Colonic mucosa (tissue), 4 donors: ENCODE measurements at regions not wholly inside any gene's neighbourhood (a gene's known extent, or its start where the extent isn't known, plus 50 kb on each side); places are given as distances from the start of the nearest gene placed in this dataset.

Source experiments
- DNase-seq: peaks from one replicate; pipeline ENCODE4 v3.0.0-alpha.2; 2020
- H3K27ac ChIP-seq: fragments of 200-600 bp; one replicate; pipeline ENCODE4 v1.8.0; 2021
- H3K27me3 ChIP-seq: fragments of 200-600 bp; one replicate; pipeline ENCODE4 v1.8.0; 2021
- H3K36me3 ChIP-seq: fragments of 200-600 bp; one replicate; pipeline ENCODE4 v1.8.0; 2021
- H3K4me1 ChIP-seq: fragments of 200-600 bp; one replicate; pipeline ENCODE4 v1.8.0; 2021; ENCODE audit warnings: mild to moderate bottlenecking
- H3K4me3 ChIP-seq: fragments of 200-600 bp; one replicate; pipeline ENCODE4 v1.8.0; 2021
- H3K9ac ChIP-seq, 2 donors: one replicate each; pipeline ENCODE4 v1.7.0; 2013; ENCODE audit warnings: control low read depth in 2 of 2, low read depth in 2 of 2, low read length in 2 of 2
- H3K9me3 ChIP-seq: fragments of 200-600 bp; one replicate; pipeline ENCODE4 v1.8.0; 2021
- intact Hi-C: fragments of 100-400 bp; cut with DNase I; formaldehyde crosslinking; loops from one replicate; pipeline ENCODE4 v1.14.1; 2022
- TF ChIP-seq, protein P1 (sequence below): fragments of 200-600 bp; IDR thresholded peaks from one replicate; pipeline ENCODE4 v1.8.0; 2022; ENCODE audit warnings: antibody characterized with exemption, mild to moderate bottlenecking
- donor health status: healthy.
- donor health status: DM: no; HTN: no; CAD: no.
- donor health status: DM: no; HTN: no; CAD: no.

DNA sequence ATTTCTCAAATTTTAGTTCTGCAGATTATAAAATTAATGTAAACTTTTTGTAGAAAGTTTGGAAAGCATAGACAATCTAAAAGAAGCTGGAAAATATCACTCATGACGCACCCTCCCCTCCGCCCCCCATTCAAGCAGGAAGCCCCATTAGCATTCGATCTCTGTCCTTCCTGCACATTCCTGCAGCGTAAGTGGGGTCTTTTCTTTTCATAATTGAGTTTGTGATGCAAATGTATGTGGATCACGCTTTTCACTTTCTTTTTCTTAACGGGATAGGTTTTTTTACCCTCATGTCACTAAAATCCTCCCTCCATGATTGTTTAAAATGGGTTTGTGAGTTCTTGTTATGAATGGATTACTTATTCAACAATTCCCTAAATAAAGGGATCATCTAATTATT is 181.7 kb upstream of the HDAC4 start:
- TF ChIP-seq, protein P1, sequence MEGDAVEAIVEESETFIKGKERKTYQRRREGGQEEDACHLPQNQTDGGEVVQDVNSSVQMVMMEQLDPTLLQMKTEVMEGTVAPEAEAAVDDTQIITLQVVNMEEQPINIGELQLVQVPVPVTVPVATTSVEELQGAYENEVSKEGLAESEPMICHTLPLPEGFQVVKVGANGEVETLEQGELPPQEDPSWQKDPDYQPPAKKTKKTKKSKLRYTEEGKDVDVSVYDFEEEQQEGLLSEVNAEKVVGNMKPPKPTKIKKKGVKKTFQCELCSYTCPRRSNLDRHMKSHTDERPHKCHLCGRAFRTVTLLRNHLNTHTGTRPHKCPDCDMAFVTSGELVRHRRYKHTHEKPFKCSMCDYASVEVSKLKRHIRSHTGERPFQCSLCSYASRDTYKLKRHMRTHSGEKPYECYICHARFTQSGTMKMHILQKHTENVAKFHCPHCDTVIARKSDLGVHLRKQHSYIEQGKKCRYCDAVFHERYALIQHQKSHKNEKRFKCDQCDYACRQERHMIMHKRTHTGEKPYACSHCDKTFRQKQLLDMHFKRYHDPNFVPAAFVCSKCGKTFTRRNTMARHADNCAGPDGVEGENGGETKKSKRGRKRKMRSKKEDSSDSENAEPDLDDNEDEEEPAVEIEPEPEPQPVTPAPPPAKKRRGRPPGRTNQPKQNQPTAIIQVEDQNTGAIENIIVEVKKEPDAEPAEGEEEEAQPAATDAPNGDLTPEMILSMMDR = no peak
- H3K9me3 ChIP-seq = no peaks in the 10 kb centered on the region
- H3K4me1 ChIP-seq = no peaks in the 10 kb centered on the region
- no peak overlapping the region for H3K9ac ChIP-seq
- H3K27ac ChIP-seq = no peak overlapping the region
- no peaks in the 10 kb centered on the region for H3K27me3 ChIP-seq
- H3K4me3 ChIP-seq = no peak overlapping the region
- no peaks in the 10 kb centered on the region for H3K36me3 ChIP-seq
- intact Hi-C loops = no loop called here
- DNase-seq = no peak

DNA sequence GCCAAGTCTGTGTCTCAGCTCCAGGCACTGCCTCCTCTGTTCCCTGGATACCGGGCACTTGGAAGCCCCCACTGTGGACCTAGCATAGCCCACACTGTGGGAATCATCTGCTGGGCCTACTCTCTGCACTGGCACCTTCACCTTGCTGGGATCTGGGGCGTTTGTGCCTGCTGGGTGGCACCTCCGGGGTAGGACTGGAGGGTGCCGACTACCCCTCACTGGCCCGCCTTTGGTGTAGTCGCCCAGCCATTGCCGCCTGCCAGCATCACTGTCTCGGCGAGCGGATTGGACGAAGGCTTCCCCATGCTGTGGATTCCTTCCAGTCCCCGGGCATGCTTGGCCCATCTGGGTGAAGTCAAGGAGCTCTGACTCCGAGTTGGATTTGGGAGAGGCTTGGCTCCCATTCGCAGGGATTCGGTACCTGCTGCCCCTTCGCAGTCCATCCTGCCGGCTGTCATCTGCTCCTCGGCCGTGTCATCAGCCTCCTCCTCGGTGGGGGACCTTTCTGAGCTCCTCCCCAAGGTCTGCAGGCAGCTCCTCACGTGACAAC is 180.6 kb upstream of the HDAC4 start:
- H3K9ac ChIP-seq = no peak overlapping the region
- H3K36me3 ChIP-seq = no peaks in the 10 kb centered on the region
- no peaks in the 10 kb centered on the region for H3K9me3 ChIP-seq
- intact Hi-C loops = no loop called here
- TF ChIP-seq, protein P1 = no peak
- H3K27ac ChIP-seq = no peak overlapping the region
- H3K27me3 ChIP-seq = no peaks in the 10 kb centered on the region
- H3K4me3 ChIP-seq = no peak overlapping the region
- no peaks in the 10 kb centered on the region for H3K4me1 ChIP-seq
- no peak for DNase-seq

DNA sequence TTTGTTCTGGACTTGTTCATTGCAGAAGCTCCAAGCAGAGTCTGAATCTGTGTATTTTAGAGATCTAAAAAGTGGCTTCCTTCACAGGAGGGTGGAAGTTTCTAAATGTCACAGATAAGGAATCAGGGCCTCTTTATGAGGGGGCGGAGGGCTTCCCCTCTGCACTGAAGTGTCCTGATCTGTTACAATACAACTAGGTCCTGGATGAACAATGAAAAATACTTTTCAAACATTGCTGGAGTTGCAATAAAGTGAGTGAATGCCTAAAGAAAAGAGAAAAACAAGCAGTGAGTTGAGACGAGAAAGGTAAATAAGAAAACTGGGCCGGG is 179.3 kb upstream of the HDAC4 start:
- Histone ChIP-seq H3K9me3 (no peaks in the 10 kb centered on the region), H3K4me3 (no peak overlapping the region), H3K27me3 (no peaks in the 10 kb centered on the region), H3K4me1 (no peaks in the 10 kb centered on the region), H3K36me3 (no peaks in the 10 kb centered on the region), H3K9ac (no peak overlapping the region), H3K27ac (no peak overlapping the region)
- TF ChIP-seq, protein P1 = no peak
- intact Hi-C loops = no loop called here
- DNase-seq = no peak

DNA sequence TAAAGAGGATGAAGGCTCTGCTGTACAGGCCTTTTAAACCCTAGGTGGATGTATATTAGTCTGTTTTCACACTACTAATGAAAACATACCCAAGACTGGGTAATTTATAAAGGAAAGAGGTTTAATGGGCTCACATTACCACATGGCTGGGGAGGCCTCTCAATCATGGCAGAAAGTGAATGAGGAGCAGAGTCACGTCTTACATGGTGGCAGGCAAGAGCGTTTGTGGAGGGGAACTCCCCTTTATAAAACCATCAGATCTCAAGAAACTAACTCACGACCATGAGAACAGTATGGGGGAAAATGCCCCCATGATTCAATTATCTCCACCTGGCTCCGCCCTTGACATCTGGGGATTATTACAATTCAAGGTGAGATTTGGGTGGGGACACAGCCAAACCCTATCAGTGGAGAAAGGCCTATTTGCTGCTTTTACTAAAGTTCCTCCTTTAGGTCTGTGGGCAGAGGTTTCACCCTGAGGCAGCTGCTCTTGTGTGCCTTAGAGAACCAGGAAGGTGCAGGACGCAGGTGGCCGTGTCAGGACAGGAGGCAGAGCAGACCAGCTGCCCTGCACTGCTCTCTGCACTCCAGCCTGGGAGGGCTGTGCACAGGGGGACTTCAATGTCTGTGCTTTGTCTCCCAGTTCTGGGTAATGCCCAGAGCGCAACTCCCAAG is 178.8 kb upstream of the HDAC4 start:
- intact Hi-C loops = no loop called here
- Histone ChIP-seq H3K9me3 (no peaks in the 10 kb centered on the region), H3K27ac (no peak overlapping the region), H3K36me3 (no peaks in the 10 kb centered on the region), H3K4me1 (no peaks in the 10 kb centered on the region), H3K4me3 (no peak overlapping the region), H3K9ac (no peak overlapping the region), H3K27me3 (no peaks in the 10 kb centered on the region)
- TF ChIP-seq, protein P1 = no peak
- DNase-seq = no peak

DNA sequence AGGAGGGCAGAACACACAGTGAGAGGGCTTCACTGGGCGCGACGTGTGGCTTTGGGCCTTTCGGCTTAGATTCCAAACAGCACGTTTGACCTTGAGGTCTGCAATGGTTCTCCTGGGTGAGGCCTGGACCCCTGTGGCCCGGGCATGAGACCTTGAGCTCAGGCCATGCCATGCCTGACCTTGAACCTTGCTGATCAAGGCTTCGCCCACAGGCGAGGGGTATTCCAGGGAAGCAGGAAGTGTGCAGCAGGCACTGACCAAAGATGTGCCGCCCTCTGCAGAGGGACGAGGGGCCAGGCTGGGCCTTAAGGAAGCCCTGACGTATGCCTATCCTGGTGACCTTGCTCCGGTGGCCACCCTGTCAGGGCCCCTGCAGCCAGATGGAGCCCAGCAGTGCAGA is 178.3 kb upstream of the HDAC4 start:
- DNase-seq = no peak
- TF ChIP-seq, protein P1 = no peak
- Histone ChIP-seq H3K27ac (no peak overlapping the region), H3K9ac (no peak overlapping the region), H3K4me3 (no peak overlapping the region), H3K4me1 (no peaks in the 10 kb centered on the region), H3K27me3 (no peaks in the 10 kb centered on the region), H3K36me3 (no peaks in the 10 kb centered on the region), H3K9me3 (no peaks in the 10 kb centered on the region)
- intact Hi-C loops = no loop called here
